Limb (tissue), 2 donors: ENCODE measurements at regions not wholly inside any gene's neighbourhood (a gene's known extent, or its start where the extent isn't known, plus 50 kb on each side); places are given as distances from the start of the nearest gene placed in this dataset.

Experiments
- DNase-seq, 2 donors: peaks; one replicate each; pipeline ENCODE4 v3.0.0-alpha.2; 2016; ENCODE audit errors: extremely low spot score in 2 of 2

GRCh38 chr5:71864730-71865601, 145.9 kb downstream of the CARTPT start:
- no peak for DNase-seq

GRCh38 chr5:71865665-71866320, 146.7 kb downstream of the CARTPT start:
- DNase-seq, result no peak

- DNase-seq, result no peak
These were observed 153.3 kb downstream of the CARTPT start for GRCh38 chr5:71872311-71872864.

GRCh38 chr5:71873191-71873591, 154.1 kb downstream of the CARTPT start:
- no peak for DNase-seq

GRCh38 chr5:71874521-71874920, 155.4 kb downstream of the CARTPT start:
- DNase-seq, result no peak

- DNase-seq, result no peak
These were observed 158.4 kb downstream of the CARTPT start for GRCh38 chr5:71877511-71877910.

- DNase-seq, result no peak
These were observed 161.5 kb downstream of the CARTPT start for GRCh38 chr5:71880536-71880935.

GRCh38 chr5:71882826-71883741, 164.0 kb downstream of the CARTPT start:
- no peak for DNase-seq

- no peak for DNase-seq
These were observed 164.6 kb downstream of the CARTPT start for GRCh38 chr5:71883742-71884103.

GRCh38 chr5:71884926-71885325, 165.9 kb downstream of the CARTPT start:
- DNase-seq, result no peak

GRCh38 chr5:71886406-71886805, 167.3 kb downstream of the CARTPT start:
- DNase-seq, result no peak

GRCh38 chr5:71887680-71888079, 168.6 kb downstream of the CARTPT start:
- no peak for DNase-seq

GRCh38 chr5:71891406-71891805, 172.3 kb downstream of the CARTPT start:
- no peak for DNase-seq

- no peak for DNase-seq
These were observed 172.8 kb downstream of the CARTPT start for GRCh38 chr5:71891856-71892255.

GRCh38 chr5:71892641-71893365, 173.7 kb downstream of the CARTPT start:
- no peak for DNase-seq

GRCh38 chr5:71893451-71893850, 174.4 kb downstream of the CARTPT start:
- DNase-seq, result no peak

- DNase-seq, result no peak
These were observed 175.0 kb downstream of the CARTPT start for GRCh38 chr5:71894091-71894490.

GRCh38 chr5:71895546-71895945, 176.5 kb downstream of the CARTPT start:
- no peak for DNase-seq

- DNase-seq, result no peak
These were observed 180.8 kb downstream of the CARTPT start for GRCh38 chr5:71899865-71900342.

- DNase-seq, result no peak
These were observed 184.7 kb downstream of the CARTPT start for GRCh38 chr5:71903808-71904207.

GRCh38 chr5:71904852-71905251, 185.8 kb downstream of the CARTPT start:
- DNase-seq, result no peak
